ENCODE measurements at regions not wholly inside any gene's neighbourhood (a gene's known extent, or its start where the extent isn't known, plus 50 kb on each side); places are given as distances from the start of the nearest gene placed in this dataset.

- H3K4me3 ChIP-seq, result no peak overlapping the region
- H3K27ac ChIP-seq, result no peak overlapping the region
- no peaks in the 10 kb centered on the region for H3K27me3 ChIP-seq
- 52 to 63% (median 57%) methylated on average over 5 of the region's 5 CpGs for WGBS, 5 donors
- no peak for DNase-seq
- TF ChIP-seq POLR2AphosphoS5 (IDR thresholded peaks at IDR 0.05), result no peak
- no peak for TF ChIP-seq CTCF (IDR thresholded peaks at IDR 0.05)
- no peaks in the 10 kb centered on the region for H3K36me3 ChIP-seq
- H3K9me3 ChIP-seq, result no peaks in the 10 kb centered on the region
- intact Hi-C loops (cut with DNase I; ENCODE audit: low total_unique reads), result no loop called here
- H3K4me1 ChIP-seq, result peaks cover 0 to 8% (median 0%) of the 10 kb centered on the region in 4 donors
Observed at GRCh38 chr18:44386401-44386800, 294.3 kb upstream of the SETBP1 start.

GRCh38 chr18:44388329-44388728 is 292.4 kb upstream of the SETBP1 start:
- TF ChIP-seq EP300 (IDR thresholded peaks at IDR 0.05), result no peak
- TF ChIP-seq CTCF (IDR thresholded peaks at IDR 0.05), result no peak
- peaks cover 0 to 8% (median 0%) of the 10 kb centered on the region in 4 donors for H3K4me1 ChIP-seq
- peak in 1 of 2 donors; percentile 14 for DNase-seq
- intact Hi-C loops (cut with DNase I; ENCODE audit: low total_unique reads), result no loop called here
- H3K9me3 ChIP-seq, result no peaks in the 10 kb centered on the region
- no peak overlapping the region for H3K27ac ChIP-seq
- H3K27me3 ChIP-seq, result no peaks in the 10 kb centered on the region
- no peaks in the 10 kb centered on the region for H3K36me3 ChIP-seq
- H3K4me3 ChIP-seq, result no peak overlapping the region
- WGBS, 5 donors, result 78 to 94% (median 86%) methylated on average over 2 of the region's 2 CpGs

GRCh38 chr18:44392933-44393332 is 287.8 kb upstream of the SETBP1 start:
- peaks cover 0 to 8% (median 0%) of the 10 kb centered on the region in 4 donors for H3K4me1 ChIP-seq
- DNase-seq, result peak in 1 of 2 donors; percentile 50
- no peak overlapping the region for H3K27ac ChIP-seq
- H3K4me3 ChIP-seq, result no peak overlapping the region
- H3K9me3 ChIP-seq, result no peaks in the 10 kb centered on the region
- intact Hi-C loops (cut with DNase I; ENCODE audit: low total_unique reads), result no loop called here
- no peaks in the 10 kb centered on the region for H3K36me3 ChIP-seq
- TF ChIP-seq EP300 (IDR thresholded peaks at IDR 0.05) (no peak), POLR2A (IDR thresholded peaks at IDR 0.05) (no peak), POLR2AphosphoS5 (IDR thresholded peaks at IDR 0.05) (no peak), CTCF (IDR thresholded peaks at IDR 0.05) (no peak)
- no peaks in the 10 kb centered on the region for H3K27me3 ChIP-seq

- Histone ChIP-seq H3K36me3 (no peaks in the 10 kb centered on the region), H3K4me1 (peaks cover 0 to 8% (median 0%) of the 10 kb centered on the region in 4 donors), H3K4me3 (no peak overlapping the region), H3K9me3 (no peaks in the 10 kb centered on the region), H3K27me3 (no peaks in the 10 kb centered on the region), H3K27ac (no peak overlapping the region)
- peak in 1 of 2 donors; percentile 66 for DNase-seq
- intact Hi-C loops (cut with DNase I; ENCODE audit: low total_unique reads), result no loop called here
- TF ChIP-seq CTCF (IDR thresholded peaks at IDR 0.05) (no peak), POLR2AphosphoS5 (IDR thresholded peaks at IDR 0.05) (no peak), EP300 (IDR thresholded peaks at IDR 0.05) (no peak), POLR2A (IDR thresholded peaks at IDR 0.05) (no peak)
- 25 to 57% (median 43%) methylated on average over 2 of the region's 2 CpGs for WGBS, 5 donors
Observed at GRCh38 chr18:44393406-44393805, 287.3 kb upstream of the SETBP1 start.

- intact Hi-C loops (cut with DNase I; ENCODE audit: low total_unique reads), result no loop called here
- TF ChIP-seq CTCF (IDR thresholded peaks at IDR 0.05) (no peak), POLR2AphosphoS5 (IDR thresholded peaks at IDR 0.05) (no peak), POLR2A (IDR thresholded peaks at IDR 0.05) (no peak), EP300 (IDR thresholded peaks at IDR 0.05) (no peak)
- no peak overlapping the region for H3K27ac ChIP-seq
- DNase-seq, result no peak
- no peaks in the 10 kb centered on the region for H3K36me3 ChIP-seq
- H3K4me1 ChIP-seq, result no peaks in the 10 kb centered on the region
- no peak overlapping the region for H3K4me3 ChIP-seq
- no peaks in the 10 kb centered on the region for H3K27me3 ChIP-seq
- H3K9me3 ChIP-seq, result no peaks in the 10 kb centered on the region
Observed at GRCh38 chr18:44396550-44396949, 284.1 kb upstream of the SETBP1 start.
